H1 (cell line): ENCODE measurements at regions not wholly inside any gene's neighbourhood (a gene's known extent, or its start where the extent isn't known, plus 50 kb on each side); places are given as distances from the start of the nearest gene placed in this dataset.

ENCODE experiments used
- CTCF ChIA-PET: fragments of 300-600 bp; sonication (Branson Sonifier 250); formaldehyde crosslinking; loops from one replicate; lab custom pipeline; 2021; ENCODE audit not compliant: partially characterized antibody; lab: Charles Lee
- POLR2A ChIA-PET: fragments of 300-600 bp; sonication (Branson Sonifier 250); formaldehyde crosslinking; loops from one replicate; lab custom pipeline; 2021; ENCODE audit warnings: inconsistent platforms; ENCODE audit not compliant: partially characterized antibody; lab: Charles Lee
- DNase-seq, 2 experiments: peaks; one replicate each; pipeline versions ENCODE4 v3.0.0 to v3.0.0-alpha.2; 2010 to 2022; ENCODE audit warnings: low spot score in 2 of 2, low read depth in 1 of 2, mixed read lengths in 1 of 2
- FAIRE-seq: peaks from 2 replicates; lab custom pipeline; 2011; peaks lifted over from hg19 to GRCh38; lab: Jason Lieb, UNC
- H2AFZ ChIP-seq: 2 replicates; pipeline ENCODE4 v1.8.1; 2012; ENCODE audit warnings: low read length, inconsistent platforms
- H2AK5ac ChIP-seq: 2 replicates; pipeline ENCODE4 v1.6.1; 2013; ENCODE audit warnings: low read depth, low read length
- H2BK120ac ChIP-seq: replicated peaks from 2 replicates; pipeline ENCODE3; 2013; ENCODE audit warnings: low read depth, low read length, inconsistent platforms
- H2BK12ac ChIP-seq: 2 replicates; pipeline ENCODE4 v1.6.1; 2013; ENCODE audit warnings: low read depth, low read length
- H2BK15ac ChIP-seq: 2 replicates; pipeline ENCODE4 v1.6.1; 2013; ENCODE audit warnings: low read length
- H2BK20ac ChIP-seq: 2 replicates; pipeline ENCODE4 v1.6.1; 2013; ENCODE audit warnings: low read length
- H2BK5ac ChIP-seq: 2 replicates; pipeline ENCODE4 v1.6.1; 2013; ENCODE audit warnings: low read depth, low read length
- H3K14ac ChIP-seq: 2 replicates; pipeline ENCODE4 v1.6.1; 2013; ENCODE audit warnings: inconsistent platforms; ENCODE audit not compliant: insufficient read length
- H3K18ac ChIP-seq: 2 replicates; pipeline ENCODE4 v1.6.1; 2013; ENCODE audit warnings: low read length; ENCODE audit errors: extremely low read depth
- H3K23ac ChIP-seq: 2 replicates; pipeline ENCODE4 v1.6.1; 2013; ENCODE audit warnings: inconsistent platforms; ENCODE audit not compliant: insufficient read length
- H3K23me2 ChIP-seq: 2 replicates; pipeline ENCODE4 v1.6.1; 2013; ENCODE audit warnings: low read depth, low read length
- H3K27ac ChIP-seq: 2 replicates; pipeline ENCODE4 v1.6.1; 2011; ENCODE audit warnings: low read depth, low read length, inconsistent platforms
- H3K27me3 ChIP-seq, 4 experiments: replicated peaks in 1 of 4; 1 replicate in 1 of 4; 2 replicates in 3 of 4; pipeline versions ENCODE4 v1.6.1 to v1.8.1; 2011 to 2013; ENCODE audit warnings: low read length in 3 of 4, mild to moderate bottlenecking in 3 of 4, inconsistent platforms in 2 of 4, mixed read lengths in 2 of 4, moderate library complexity in 1 of 4; ENCODE audit not compliant: control insufficient read depth in 3 of 4, insufficient read depth in 3 of 4; ENCODE audit errors: extremely low read depth in 1 of 4
- H3K36me3 ChIP-seq, 4 experiments: 2 replicates each; pipeline versions ENCODE4 v1.6.1 to v1.8.1; 2011 to 2013; ENCODE audit warnings: mild to moderate bottlenecking in 4 of 4, low read length in 3 of 4, moderate library complexity in 2 of 4, control low read depth in 1 of 4, inconsistent platforms in 1 of 4; ENCODE audit not compliant: insufficient read depth in 4 of 4, control insufficient read depth in 2 of 4
- H3K4ac ChIP-seq: replicated peaks from 2 replicates; pipeline ENCODE3; 2013; ENCODE audit warnings: low read length, low read depth, mixed read lengths, inconsistent platforms; ENCODE audit not compliant: insufficient read length
- H3K4me1 ChIP-seq, 4 experiments: replicated peaks in 1 of 4; 1 replicate in 1 of 4; 2 replicates in 3 of 4; pipeline versions ENCODE4 v1.6.1 to v1.8.1; 2011 to 2013; ENCODE audit warnings: low read length in 3 of 4, inconsistent platforms in 2 of 4, mixed read lengths in 1 of 4; ENCODE audit not compliant: insufficient read depth in 4 of 4, control insufficient read depth in 3 of 4
- H3K4me2 ChIP-seq, 2 experiments: 2 replicates each; pipeline versions ENCODE4 v1.6.1 to v1.8.1; 2011 to 2013; ENCODE audit warnings: low read depth in 2 of 2, low read length in 2 of 2, control low read depth in 1 of 2, inconsistent platforms in 1 of 2, mild to moderate bottlenecking in 1 of 2; ENCODE audit not compliant: insufficient read depth in 1 of 2
- H3K4me3 ChIP-seq, 4 experiments: fragments of 200-600, 300-600 bp in 1 of 4; sonication (generic), shearing (Covaris generic), sonication (Bioruptor Twin) in 1 of 4; 2 replicates each; pipeline versions ENCODE4 v1.5.1 to v1.8.1; 2011 to 2016; ENCODE audit warnings: low read length in 4 of 4, low read depth in 3 of 4, control low read depth in 2 of 4, inconsistent platforms in 2 of 4, mild to moderate bottlenecking in 2 of 4, mixed read lengths in 1 of 4, moderate library complexity in 1 of 4; ENCODE audit not compliant: insufficient read depth in 2 of 4; ENCODE audit errors: extremely low read depth in 1 of 4
- H3K56ac ChIP-seq: replicated peaks from 2 replicates; pipeline ENCODE3; 2013; ENCODE audit warnings: low read depth, mild to moderate bottlenecking, mixed read lengths, low read length, inconsistent platforms; ENCODE audit not compliant: insufficient read length
- H3K79me1 ChIP-seq: 2 replicates; pipeline ENCODE4 v1.6.1; 2013; ENCODE audit warnings: low read depth, low read length, control low read depth
- H3K79me2 ChIP-seq, 2 experiments: 2 replicates each; pipeline versions ENCODE4 v1.6.1 to v1.8.1; 2012 to 2013; ENCODE audit warnings: low read length in 2 of 2, mild to moderate bottlenecking in 2 of 2, inconsistent platforms in 1 of 2; ENCODE audit not compliant: insufficient read depth in 2 of 2, control insufficient read depth in 1 of 2
- H3K9ac ChIP-seq, 4 experiments: replicated peaks in 1 of 4; 1 replicate in 1 of 4; 2 replicates in 3 of 4; pipeline versions ENCODE4 v1.6.1 to v1.8.1; 2011 to 2013; ENCODE audit warnings: low read depth in 3 of 4, low read length in 3 of 4, control low read depth in 2 of 4, mild to moderate bottlenecking in 2 of 4, moderate library complexity in 2 of 4, inconsistent platforms in 1 of 4; ENCODE audit errors: extremely low read depth in 1 of 4
- H3K9me3 ChIP-seq, 2 experiments: 2 replicates each; pipeline versions ENCODE4 v1.6.1 to v1.8.1; 2012 to 2013; ENCODE audit warnings: mild to moderate bottlenecking in 2 of 2, moderate library complexity in 2 of 2, control low read depth in 1 of 2, inconsistent platforms in 1 of 2, low read depth in 1 of 2, low read length in 1 of 2, mixed read lengths in 1 of 2; ENCODE audit not compliant: insufficient read depth in 2 of 2
- H4K20me1 ChIP-seq, 2 experiments: replicated peaks in 1 of 2; 2 replicates each; pipeline versions ENCODE3 to v1.8.1; 2011 to 2013; ENCODE audit warnings: inconsistent platforms in 2 of 2, low read length in 2 of 2, mild to moderate bottlenecking in 1 of 2; ENCODE audit not compliant: insufficient read depth in 2 of 2, control insufficient read depth in 1 of 2
- H4K5ac ChIP-seq: 2 replicates; pipeline ENCODE4 v1.6.1; 2013; ENCODE audit warnings: low read length, low read depth, mixed read lengths, inconsistent platforms; ENCODE audit not compliant: insufficient read length
- H4K8ac ChIP-seq: 2 replicates; pipeline ENCODE4 v1.8.0; 2013; ENCODE audit warnings: mild to moderate bottlenecking, moderate library complexity, low read length, inconsistent platforms; ENCODE audit not compliant: insufficient read depth; ENCODE audit errors: extremely low read depth
- H4K91ac ChIP-seq: replicated peaks from 2 replicates; pipeline ENCODE3; 2013; ENCODE audit warnings: low read length, mixed read lengths, inconsistent platforms; ENCODE audit not compliant: insufficient read length
- EZH2 ChIP-seq: fragments of 200-600 bp; sonication (generic); IDR thresholded peaks from 2 replicates; pipeline ENCODE4 v1.7.1; 2012; ENCODE audit warnings: low read depth, mild to moderate bottlenecking, moderate library complexity, low read length, inconsistent platforms; ENCODE audit not compliant: severe bottlenecking
- WGBS, 2 experiments: shearing (Covaris generic) in 1 of 2; methylation state at CpG; one replicate each; pipeline versions ENCODE4 v1.1.6 to v1.1.7; 2013 to 2015; ENCODE audit warnings: low lambda C conversion rate in 2 of 2, mixed read lengths in 2 of 2, inconsistent platforms in 1 of 2, low coverage in 1 of 2, missing lambda C conversion rate in 1 of 2; ENCODE audit not compliant: insufficient replicate concordance in 2 of 2, insufficient coverage in 1 of 2, insufficient read length in 1 of 2; ENCODE audit errors: extremely low coverage in 1 of 2, missing lambda C conversion rate in 1 of 2; 5-methylcytosine and 5-hydroxymethylcytosine counted together

DNA sequence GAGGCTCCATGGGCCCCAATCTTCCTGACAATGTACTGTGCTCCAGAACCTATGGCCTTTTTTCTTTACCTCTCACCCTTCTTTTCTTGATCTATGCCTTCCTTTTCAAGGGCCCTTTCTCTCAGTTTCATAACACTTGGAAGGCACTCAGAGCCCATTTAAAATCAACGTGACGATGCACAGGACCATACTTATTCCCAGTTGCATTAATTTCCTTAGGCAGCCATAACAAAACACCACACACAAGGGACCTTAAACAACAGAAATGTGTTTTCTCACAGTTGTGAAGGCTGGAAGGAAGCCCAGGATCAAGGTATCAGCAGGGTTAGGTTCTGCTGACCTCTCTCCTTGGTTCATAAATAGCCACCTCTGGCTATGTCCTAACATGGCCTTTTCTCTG, 414.0 kb upstream of the TNP1 start:
- Histone ChIP-seq H4K91ac (no peak overlapping the region), H4K20me1 (peaks cover 14 to 28% of the 10 kb centered on the region in 2 experiments), H3K79me2 (no peaks in the 10 kb centered on the region), H3K4me1 (peaks cover 0 to 6% (median 5%) of the 10 kb centered on the region in 4 experiments; a peak in 5 of 7 replicates), H2AK5ac (no peak overlapping the region), H3K9ac (no peak overlapping the region), H2BK15ac (no peak overlapping the region), H2BK5ac (no peak overlapping the region), H3K27ac (no peak overlapping the region), H3K4ac (no peak overlapping the region), H4K5ac (no peak overlapping the region), H3K14ac (no peak overlapping the region), H2BK120ac (no peak overlapping the region), H3K27me3 (peaks cover 70 to 94% (median 83%) of the 10 kb centered on the region in 4 experiments), H3K23ac (no peak overlapping the region), H3K4me3 (no peak overlapping the region), H3K36me3 (peaks cover 0 to 2% (median 0%) of the 10 kb centered on the region in 4 experiments; a peak in 1 of 8 replicates), H3K79me1 (no peaks in the 10 kb centered on the region), H2BK12ac (no peak overlapping the region), H3K9me3 (peaks cover under 1 to 1% of the 10 kb centered on the region in 2 experiments; a peak in 1 of 4 replicates), H3K23me2 (no peaks in the 10 kb centered on the region), H3K56ac (no peak overlapping the region), H2AFZ (no peak overlapping the region), H4K8ac (no peak overlapping the region), H3K4me2 (no peak overlapping the region), H3K18ac (no peak overlapping the region), H2BK20ac (no peak overlapping the region)
- CTCF ChIA-PET = interaction anchor here (0.6 kb wide), 1 partner anchor 733 kb away, joined by 3 read pairs; no protein-coding TSS in a partner anchor
- POLR2A ChIA-PET = no interaction called here
- 94% methylated on average over 2 of the region's 2 CpGs; no CpG with 5 or more reads in 1 of the 2 experiments for WGBS, 2 experiments
- no peak for DNase-seq
- FAIRE-seq = no peak
- TF ChIP-seq EZH2 = peak; percentile 18
